ENCODE measurements at regions not wholly inside any gene's neighbourhood (a gene's known extent, or its start where the extent isn't known, plus 50 kb on each side); places are given as distances from the start of the nearest gene placed in this dataset.

DNA sequence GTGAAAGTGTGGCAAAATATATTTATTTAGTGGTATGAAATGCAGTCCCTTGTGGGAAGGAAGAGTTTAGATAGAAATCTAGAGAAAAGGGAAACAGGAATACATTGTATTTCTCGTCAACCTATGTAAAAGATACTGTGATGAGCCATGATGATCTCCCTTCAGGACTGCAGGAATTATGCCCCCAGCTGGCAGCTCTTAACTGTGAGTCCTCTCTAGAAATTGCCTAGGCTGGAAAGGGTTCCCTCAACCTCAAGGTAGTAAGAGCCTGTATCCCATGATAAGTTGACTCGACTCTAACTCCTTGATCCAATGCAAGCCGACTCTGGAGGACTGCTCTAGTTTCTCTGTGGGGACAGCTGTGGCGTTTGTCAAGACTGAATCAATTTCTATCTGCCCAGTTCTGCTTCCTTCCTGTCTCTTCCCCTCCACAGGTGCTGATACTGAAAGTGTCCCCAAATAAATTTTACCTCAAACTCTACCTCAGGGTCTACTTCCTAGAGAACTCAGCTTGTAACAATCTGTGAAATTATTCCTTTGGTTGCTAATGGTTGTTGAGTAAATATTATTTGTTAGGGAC is 897.3 kb downstream of the METTL15 start:
- Histone ChIP-seq H3K36me3 (ENCODE audit: control insufficient read depth, insufficient read depth, low read length) (no peaks in the 10 kb centered on the region), H3K4me3 (ENCODE audit: low read depth in 2 of 2, low read length in 2 of 2) (no peak overlapping the region), H3K4me1 (ENCODE audit: control insufficient read depth, insufficient read depth, low read length) (no peaks in the 10 kb centered on the region), H3K27me3 (ENCODE audit: control insufficient read depth, insufficient read depth, low read length) (no peaks in the 10 kb centered on the region), H3K27ac (ENCODE audit: low read length) (no peak overlapping the region), H3K9me3 (ENCODE audit: control insufficient read depth, insufficient read depth, low read depth, low read length) (no peaks in the 10 kb centered on the region)
- no peak for ATAC-seq
- no peak for DNase-seq (ENCODE audit: low read depth, low spot score)
- no TSS peak for BruUV-seq (replicated peaks)
- in situ Hi-C loops (cut with HindIII; ENCODE audit: low pct_unique_long_range_greater_than_20kb, low sequenced_read_pairs): no loop called here
- CTCF ChIA-PET: no interaction called here
- intact Hi-C loops (cut with micrococcal nuclease; ENCODE audit: unreplicated experiment): no loop called here
- TF ChIP-seq SIN3A (IDR thresholded peaks at IDR 0.05; ENCODE audit: borderline replicate concordance, insufficient read depth, low read depth, low read length) (no peak), TCF7L2 (IDR thresholded peaks at IDR 0.05; ENCODE audit: low read depth, low read length) (no peak), POLR2AphosphoS5 (IDR thresholded peaks at IDR 0.05; ENCODE audit: low read depth, low read length) (no peak)
- TF ChIP-seq, protein P1, sequence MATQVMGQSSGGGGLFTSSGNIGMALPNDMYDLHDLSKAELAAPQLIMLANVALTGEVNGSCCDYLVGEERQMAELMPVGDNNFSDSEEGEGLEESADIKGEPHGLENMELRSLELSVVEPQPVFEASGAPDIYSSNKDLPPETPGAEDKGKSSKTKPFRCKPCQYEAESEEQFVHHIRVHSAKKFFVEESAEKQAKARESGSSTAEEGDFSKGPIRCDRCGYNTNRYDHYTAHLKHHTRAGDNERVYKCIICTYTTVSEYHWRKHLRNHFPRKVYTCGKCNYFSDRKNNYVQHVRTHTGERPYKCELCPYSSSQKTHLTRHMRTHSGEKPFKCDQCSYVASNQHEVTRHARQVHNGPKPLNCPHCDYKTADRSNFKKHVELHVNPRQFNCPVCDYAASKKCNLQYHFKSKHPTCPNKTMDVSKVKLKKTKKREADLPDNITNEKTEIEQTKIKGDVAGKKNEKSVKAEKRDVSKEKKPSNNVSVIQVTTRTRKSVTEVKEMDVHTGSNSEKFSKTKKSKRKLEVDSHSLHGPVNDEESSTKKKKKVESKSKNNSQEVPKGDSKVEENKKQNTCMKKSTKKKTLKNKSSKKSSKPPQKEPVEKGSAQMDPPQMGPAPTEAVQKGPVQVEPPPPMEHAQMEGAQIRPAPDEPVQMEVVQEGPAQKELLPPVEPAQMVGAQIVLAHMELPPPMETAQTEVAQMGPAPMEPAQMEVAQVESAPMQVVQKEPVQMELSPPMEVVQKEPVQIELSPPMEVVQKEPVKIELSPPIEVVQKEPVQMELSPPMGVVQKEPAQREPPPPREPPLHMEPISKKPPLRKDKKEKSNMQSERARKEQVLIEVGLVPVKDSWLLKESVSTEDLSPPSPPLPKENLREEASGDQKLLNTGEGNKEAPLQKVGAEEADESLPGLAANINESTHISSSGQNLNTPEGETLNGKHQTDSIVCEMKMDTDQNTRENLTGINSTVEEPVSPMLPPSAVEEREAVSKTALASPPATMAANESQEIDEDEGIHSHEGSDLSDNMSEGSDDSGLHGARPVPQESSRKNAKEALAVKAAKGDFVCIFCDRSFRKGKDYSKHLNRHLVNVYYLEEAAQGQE (IDR thresholded peaks at IDR 0.05; ENCODE audit: insufficient read depth in 1 of 2, low read depth in 2 of 2, low read length in 1 of 2): no peak
- TF ChIP-seq, protein P2, sequence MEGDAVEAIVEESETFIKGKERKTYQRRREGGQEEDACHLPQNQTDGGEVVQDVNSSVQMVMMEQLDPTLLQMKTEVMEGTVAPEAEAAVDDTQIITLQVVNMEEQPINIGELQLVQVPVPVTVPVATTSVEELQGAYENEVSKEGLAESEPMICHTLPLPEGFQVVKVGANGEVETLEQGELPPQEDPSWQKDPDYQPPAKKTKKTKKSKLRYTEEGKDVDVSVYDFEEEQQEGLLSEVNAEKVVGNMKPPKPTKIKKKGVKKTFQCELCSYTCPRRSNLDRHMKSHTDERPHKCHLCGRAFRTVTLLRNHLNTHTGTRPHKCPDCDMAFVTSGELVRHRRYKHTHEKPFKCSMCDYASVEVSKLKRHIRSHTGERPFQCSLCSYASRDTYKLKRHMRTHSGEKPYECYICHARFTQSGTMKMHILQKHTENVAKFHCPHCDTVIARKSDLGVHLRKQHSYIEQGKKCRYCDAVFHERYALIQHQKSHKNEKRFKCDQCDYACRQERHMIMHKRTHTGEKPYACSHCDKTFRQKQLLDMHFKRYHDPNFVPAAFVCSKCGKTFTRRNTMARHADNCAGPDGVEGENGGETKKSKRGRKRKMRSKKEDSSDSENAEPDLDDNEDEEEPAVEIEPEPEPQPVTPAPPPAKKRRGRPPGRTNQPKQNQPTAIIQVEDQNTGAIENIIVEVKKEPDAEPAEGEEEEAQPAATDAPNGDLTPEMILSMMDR (IDR thresholded peaks at IDR 0.05): no peak
- POLR2A ChIA-PET: no interaction called here

GRCh38 chr11:29002816-29003215 is 894.6 kb downstream of the METTL15 start:
- no peaks in the 10 kb centered on the region for H3K36me3 ChIP-seq (ENCODE audit: control insufficient read depth, insufficient read depth, low read length)
- DNase-seq (ENCODE audit: low read depth, low spot score) (no peak), ATAC-seq (no peak)
- H3K4me3 ChIP-seq (ENCODE audit: low read depth in 2 of 2, low read length in 2 of 2): no peak overlapping the region
- TF ChIP-seq, protein P1 (IDR thresholded peaks at IDR 0.05; ENCODE audit: insufficient read depth in 1 of 2, low read depth in 2 of 2, low read length in 1 of 2): no peak
- TF ChIP-seq TCF7L2 (IDR thresholded peaks at IDR 0.05; ENCODE audit: low read depth, low read length): no peak
- no peak for TF ChIP-seq POLR2AphosphoS5 (IDR thresholded peaks at IDR 0.05; ENCODE audit: low read depth, low read length)
- in situ Hi-C loops (cut with HindIII; ENCODE audit: low pct_unique_long_range_greater_than_20kb, low sequenced_read_pairs): no loop called here
- POLR2A ChIA-PET: interaction anchor here (0.6 kb wide), 1 partner anchor 895 kb away, joined by 3 read pairs; the partner anchor contains the start of genes KIF18A and METTL15
- H3K9me3 ChIP-seq (ENCODE audit: control insufficient read depth, insufficient read depth, low read depth, low read length): no peaks in the 10 kb centered on the region
- BruUV-seq (replicated peaks): no TSS peak
- no peak overlapping the region for H3K27ac ChIP-seq (ENCODE audit: low read length)
- no peaks in the 10 kb centered on the region for H3K4me1 ChIP-seq (ENCODE audit: control insufficient read depth, insufficient read depth, low read length)
- no peaks in the 10 kb centered on the region for H3K27me3 ChIP-seq (ENCODE audit: control insufficient read depth, insufficient read depth, low read length)
- CTCF ChIA-PET: no interaction called here
- intact Hi-C loops (cut with micrococcal nuclease; ENCODE audit: unreplicated experiment): no loop called here
